HFFc6 (cell line): ENCODE measurements at regions not wholly inside any gene's neighbourhood (a gene's known extent, or its start where the extent isn't known, plus 50 kb on each side); places are given as distances from the start of the nearest gene placed in this dataset.

Source experiments
- DNase-seq: peaks from one replicate; pipeline ENCODE4 v3.0.0-alpha.2; 2018
- H3K27ac Mint-ChIP-seq: 2 replicates; pipeline ENCODE4 v1.8.0; 2020; ENCODE audit warnings: mild to moderate bottlenecking, mixed read lengths
- H3K27me3 Mint-ChIP-seq: 2 replicates; pipeline ENCODE4 v1.8.0; 2021; ENCODE audit warnings: mild to moderate bottlenecking, moderate library complexity, mixed read lengths; ENCODE audit not compliant: insufficient read depth
- H3K36me3 Mint-ChIP-seq: 2 replicates; pipeline ENCODE4 v1.8.0; 2021; ENCODE audit warnings: low read depth, mixed read lengths
- H3K4me1 Mint-ChIP-seq: 2 replicates; pipeline ENCODE4 v1.8.0; 2020; ENCODE audit warnings: low read depth, mixed read lengths
- H3K4me3 Mint-ChIP-seq: 2 replicates; pipeline ENCODE4 v1.8.0; 2020; ENCODE audit warnings: mild to moderate bottlenecking, moderate library complexity, mixed read lengths
- H3K9me3 Mint-ChIP-seq: 2 replicates; pipeline ENCODE4 v1.8.0; 2020; ENCODE audit warnings: mild to moderate bottlenecking, mixed read lengths
- TF ChIP-seq, protein P1 (sequence below): fragments of 200-600 bp; sonication (generic); IDR thresholded peaks from 2 replicates; pipeline ENCODE4 v1.5.0; 2021; ENCODE audit warnings: antibody characterized with exemption, mild to moderate bottlenecking

DNA sequence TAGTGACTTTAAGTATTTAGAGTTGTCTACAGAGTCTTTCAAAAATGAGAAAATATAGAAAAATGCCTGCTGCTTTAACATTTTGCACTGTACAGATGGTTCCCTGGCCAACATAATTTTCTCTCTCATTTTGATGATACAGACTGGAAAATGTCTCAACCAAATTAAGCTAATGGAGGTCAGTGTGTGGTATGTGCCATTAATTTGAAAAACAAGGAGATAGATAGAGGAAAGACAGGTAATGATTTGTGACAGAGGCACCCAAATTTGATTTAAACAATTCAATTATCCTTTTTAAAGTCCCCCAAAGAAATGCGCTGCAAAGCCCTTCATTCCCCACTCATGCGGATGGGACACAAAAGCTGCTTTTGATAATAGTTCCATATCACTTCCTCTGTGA lies 140.0 kb downstream of the ASCL1 start:
- H3K27ac Mint-ChIP-seq, result no peak overlapping the region
- H3K9me3 Mint-ChIP-seq, result peaks cover 46% of the 10 kb centered on the region

DNA sequence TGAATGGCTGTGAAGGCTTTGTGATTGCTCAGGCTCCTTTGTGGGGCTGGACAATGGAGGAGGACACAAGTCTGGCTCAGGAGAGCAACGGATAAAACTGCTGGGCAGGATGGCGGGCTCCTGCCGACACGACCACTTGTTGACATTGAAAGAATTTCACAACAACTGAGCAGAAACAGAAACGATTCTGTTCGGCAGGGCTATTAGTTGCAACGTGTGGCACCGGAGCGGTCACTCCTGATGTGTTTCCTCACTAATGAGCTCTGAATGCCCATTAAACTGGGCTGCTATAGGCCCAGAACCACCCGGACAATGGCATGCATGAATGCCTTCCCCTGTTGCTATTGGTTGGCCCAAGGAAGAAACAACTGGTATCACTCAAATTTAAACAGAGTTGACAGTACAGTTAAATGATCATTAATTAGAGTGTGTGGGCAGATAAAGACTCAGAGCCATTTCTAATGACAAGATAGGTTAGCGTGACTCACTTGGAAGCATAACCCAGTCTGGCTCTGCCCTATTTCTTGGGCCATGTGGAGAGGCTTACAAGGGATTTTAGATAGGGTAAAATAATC lies 142.9 kb downstream of the ASCL1 start:
- TF ChIP-seq, protein P1, sequence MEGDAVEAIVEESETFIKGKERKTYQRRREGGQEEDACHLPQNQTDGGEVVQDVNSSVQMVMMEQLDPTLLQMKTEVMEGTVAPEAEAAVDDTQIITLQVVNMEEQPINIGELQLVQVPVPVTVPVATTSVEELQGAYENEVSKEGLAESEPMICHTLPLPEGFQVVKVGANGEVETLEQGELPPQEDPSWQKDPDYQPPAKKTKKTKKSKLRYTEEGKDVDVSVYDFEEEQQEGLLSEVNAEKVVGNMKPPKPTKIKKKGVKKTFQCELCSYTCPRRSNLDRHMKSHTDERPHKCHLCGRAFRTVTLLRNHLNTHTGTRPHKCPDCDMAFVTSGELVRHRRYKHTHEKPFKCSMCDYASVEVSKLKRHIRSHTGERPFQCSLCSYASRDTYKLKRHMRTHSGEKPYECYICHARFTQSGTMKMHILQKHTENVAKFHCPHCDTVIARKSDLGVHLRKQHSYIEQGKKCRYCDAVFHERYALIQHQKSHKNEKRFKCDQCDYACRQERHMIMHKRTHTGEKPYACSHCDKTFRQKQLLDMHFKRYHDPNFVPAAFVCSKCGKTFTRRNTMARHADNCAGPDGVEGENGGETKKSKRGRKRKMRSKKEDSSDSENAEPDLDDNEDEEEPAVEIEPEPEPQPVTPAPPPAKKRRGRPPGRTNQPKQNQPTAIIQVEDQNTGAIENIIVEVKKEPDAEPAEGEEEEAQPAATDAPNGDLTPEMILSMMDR, result no peak
- DNase-seq, result no peak
- H3K27ac Mint-ChIP-seq, result no peak overlapping the region
- no peaks in the 10 kb centered on the region for H3K36me3 Mint-ChIP-seq
- H3K9me3 Mint-ChIP-seq, result peaks cover 50% of the 10 kb centered on the region
- H3K4me3 Mint-ChIP-seq, result no peak overlapping the region
- H3K27me3 Mint-ChIP-seq, result no peaks in the 10 kb centered on the region
- no peaks in the 10 kb centered on the region for H3K4me1 Mint-ChIP-seq

More for the DNA sequence above, 140.0 kb downstream of the ASCL1 start:
- Mint-ChIP-seq H3K4me3 (no peak overlapping the region), H3K4me1 (no peaks in the 10 kb centered on the region), H3K27me3 (peaks cover 1% of the 10 kb centered on the region; the same call in 1 of the 2 replicates), H3K36me3 (no peaks in the 10 kb centered on the region)
- no peak for DNase-seq
- TF ChIP-seq, protein P1, result no peak

DNA sequence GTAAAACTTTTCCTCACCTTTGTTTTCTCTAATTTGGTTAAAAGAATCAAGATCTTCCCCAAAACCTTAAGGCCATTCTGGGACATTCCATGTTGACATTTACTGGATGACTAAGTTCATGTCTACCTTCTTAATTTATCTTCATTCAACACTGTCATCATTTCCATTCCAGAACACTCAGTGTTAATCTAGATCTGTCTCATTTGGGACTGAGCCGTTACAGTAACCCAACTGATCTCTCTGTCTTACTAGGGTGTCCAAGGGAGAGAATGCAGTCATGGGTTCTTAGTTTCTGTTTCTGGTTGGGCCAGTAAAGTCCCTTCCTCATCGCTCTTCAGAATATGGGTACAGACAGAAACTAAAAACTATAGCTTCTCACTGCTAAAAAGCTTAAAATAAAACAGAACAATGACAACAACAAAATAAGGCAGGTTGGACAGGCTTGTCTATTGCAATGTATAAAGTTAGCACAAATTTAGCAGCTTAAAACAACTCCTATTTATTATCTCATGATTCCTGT lies 144.8 kb downstream of the ASCL1 start:
- Mint-ChIP-seq H3K9me3 (peaks cover 56% of the 10 kb centered on the region), H3K36me3 (no peaks in the 10 kb centered on the region), H3K4me3 (no peak overlapping the region), H3K27ac (no peak overlapping the region), H3K27me3 (0 out of 2 replicates have a peak, but pooled peaks cover 1% of the 10 kb centered on the region), H3K4me1 (no peaks in the 10 kb centered on the region)
- DNase-seq, result no peak
- TF ChIP-seq, protein P1, result no peak

DNA sequence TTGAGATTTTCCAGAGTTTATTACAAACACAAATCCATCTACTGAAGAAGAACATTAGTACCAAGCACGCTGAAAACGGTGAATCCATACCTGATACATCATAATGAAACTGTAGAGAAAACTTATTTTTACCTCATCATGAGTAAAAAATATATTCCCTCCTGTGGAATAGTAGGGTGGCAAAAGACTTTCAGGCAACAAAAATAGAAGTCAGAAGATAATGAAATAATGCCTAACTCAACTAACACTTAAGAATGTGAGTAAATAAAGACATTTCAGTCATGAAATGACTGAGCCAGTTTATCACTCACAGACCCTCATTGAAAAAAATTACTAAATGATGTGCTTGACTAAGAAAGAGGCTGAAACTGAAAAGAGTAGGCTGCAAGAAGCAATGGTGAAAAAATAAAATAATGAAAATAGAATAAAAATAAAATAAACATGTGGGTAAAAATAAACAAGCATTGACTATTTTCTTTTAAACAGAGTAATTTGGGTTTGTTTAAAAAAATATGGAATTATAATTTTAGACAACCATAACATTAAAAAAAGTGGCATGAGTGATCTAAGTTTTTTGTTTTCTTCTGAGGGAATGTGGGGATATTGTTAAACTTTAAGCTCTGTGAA lies 148.6 kb downstream of the ASCL1 start:
- no peak for DNase-seq
- Mint-ChIP-seq H3K36me3 (no peaks in the 10 kb centered on the region), H3K4me1 (no peaks in the 10 kb centered on the region), H3K4me3 (no peak overlapping the region), H3K27ac (no peak overlapping the region), H3K9me3 (peaks cover 51% of the 10 kb centered on the region), H3K27me3 (0 out of 2 replicates have a peak, but pooled peaks cover 1% of the 10 kb centered on the region)
- TF ChIP-seq, protein P1, result no peak

DNA sequence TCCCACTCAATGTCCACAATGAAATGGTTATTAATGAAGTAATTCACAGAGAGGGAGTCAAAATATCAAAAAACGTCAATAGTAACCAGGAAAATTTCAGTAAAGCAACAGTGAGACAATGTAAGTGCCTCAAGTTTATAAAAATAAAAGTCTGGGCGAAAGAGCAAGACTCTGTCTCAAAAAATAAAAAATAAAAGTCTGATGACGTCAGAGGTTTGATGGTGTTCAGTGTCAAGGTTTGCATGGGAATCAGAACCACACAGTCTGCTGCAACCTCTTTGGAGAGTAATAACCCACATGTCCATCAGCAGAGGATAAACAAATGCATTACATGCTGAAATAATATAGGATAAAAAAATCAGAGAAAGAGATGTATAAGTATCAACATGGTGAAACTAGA lies 152.4 kb downstream of the ASCL1 start:
- H3K27ac Mint-ChIP-seq, result no peak overlapping the region
- H3K4me1 Mint-ChIP-seq, result no peaks in the 10 kb centered on the region
- TF ChIP-seq, protein P1, result no peak
- H3K27me3 Mint-ChIP-seq, result 0 out of 2 replicates have a peak, but pooled peaks cover 1% of the 10 kb centered on the region
- DNase-seq, result no peak
- no peaks in the 10 kb centered on the region for H3K36me3 Mint-ChIP-seq
- H3K9me3 Mint-ChIP-seq, result peaks cover 31% of the 10 kb centered on the region
- H3K4me3 Mint-ChIP-seq, result no peak overlapping the region
